NCI-H1930 (cell line): ENCODE measurements at regions not wholly inside any gene's neighbourhood (a gene's known extent, or its start where the extent isn't known, plus 50 kb on each side); places are given as distances from the start of the nearest gene placed in this dataset.
"Not testable (repeated sequence)": the region's sequence is repeated elsewhere in the genome, so short reads cannot be mapped to it uniquely, and the experiment has no call there.

Source experiments
- DNase-seq, 2 experiments: peaks; one replicate each; lab custom pipeline; 2025; lab: John Stamatoyannopoulos, UW

- DNase-seq = no peak
Measured at GRCh38 chr5:28927559-28928326, 1889.4 kb upstream of the CDH9 start.

- DNase-seq = no peak
Measured at GRCh38 chr5:28926422-28926821, 1888.0 kb upstream of the CDH9 start.

- no peak for DNase-seq
Measured at GRCh38 chr5:28917631-28918030, 1879.2 kb upstream of the CDH9 start.

GRCh38 chr5:28914297-28914696 lies 1875.9 kb upstream of the CDH9 start:
- DNase-seq = peak; percentile 84 to 89

- DNase-seq = no peak
Measured at GRCh38 chr5:28903643-28904042, 1865.3 kb upstream of the CDH9 start.

GRCh38 chr5:28896949-28897348 lies 1858.6 kb upstream of the CDH9 start:
- no peak for DNase-seq

GRCh38 chr5:28880936-28881335 lies 1842.5 kb upstream of the CDH9 start:
- DNase-seq = no peak

GRCh38 chr5:28877050-28877449 lies 1838.7 kb upstream of the CDH9 start:
- DNase-seq = no peak

GRCh38 chr5:28864006-28864405 lies 1825.6 kb upstream of the CDH9 start:
- no peak for DNase-seq

- peak; percentile 31 to 76 for DNase-seq
Measured at GRCh38 chr5:28862860-28863196, 1824.4 kb upstream of the CDH9 start.

- DNase-seq = peak; percentile 25 to 76
Measured at GRCh38 chr5:28862137-28862859, 1823.9 kb upstream of the CDH9 start.

GRCh38 chr5:28855626-28856025 lies 1817.2 kb upstream of the CDH9 start:
- DNase-seq = no peak

- no peak for DNase-seq
Measured at GRCh38 chr5:28850320-28850921, 1812.0 kb upstream of the CDH9 start.

GRCh38 chr5:28831042-28831441 lies 1792.7 kb upstream of the CDH9 start:
- DNase-seq = no peak

GRCh38 chr5:28823231-28823630 lies 1784.8 kb upstream of the CDH9 start:
- no peak for DNase-seq

- DNase-seq = no peak
Measured at GRCh38 chr5:28822071-28822470, 1783.7 kb upstream of the CDH9 start.

- no peak for DNase-seq
Measured at GRCh38 chr5:28810751-28811136, 1772.4 kb upstream of the CDH9 start.

- DNase-seq = no peak
Measured at GRCh38 chr5:28809811-28810750, 1771.7 kb upstream of the CDH9 start.

- DNase-seq = no peak
Measured at GRCh38 chr5:28808967-28809810, 1770.8 kb upstream of the CDH9 start.

- DNase-seq = no peak
Measured at GRCh38 chr5:28807195-28807729, 1768.9 kb upstream of the CDH9 start.

GRCh38 chr5:28799035-28799434 lies 1760.6 kb upstream of the CDH9 start:
- not testable (repeated sequence) for DNase-seq
